Activated CD4-positive, alpha-beta memory T cell treated with anti-CD3 and anti-CD28 coated beads, Interleukin-2, amount 10 ng/mL, durations not matched to agents 7 days and 5 days (primary cell): ENCODE measurements at regions not wholly inside any gene's neighbourhood (a gene's known extent, or its start where the extent isn't known, plus 50 kb on each side); places are given as distances from the start of the nearest gene placed in this dataset.

Experiments used
- CTCF ChIA-PET: fragments of 350-600 bp; sonication (Branson Sonifier 250); formaldehyde crosslinking; loops from one replicate; lab custom pipeline; 2021; ENCODE audit warnings: antibody characterized with exemption, inconsistent platforms; lab: Charles Lee
- POLR2A ChIA-PET: fragments of 350-600 bp; sonication (Branson Sonifier 250); formaldehyde crosslinking; loops from one replicate; lab custom pipeline; 2021; ENCODE audit warnings: antibody characterized with exemption; lab: Charles Lee
- DNase-seq: peaks from one replicate; pipeline ENCODE4 v3.0.0-alpha.2; 2020
- H3K27ac Mint-ChIP-seq: one replicate; pipeline ENCODE4 v1.8.0; 2021; ENCODE audit warnings: mild to moderate bottlenecking, mixed read lengths
- H3K27me3 Mint-ChIP-seq: one replicate; pipeline ENCODE4 v1.8.0; 2021; ENCODE audit warnings: mixed read lengths
- H3K36me3 Mint-ChIP-seq: one replicate; pipeline ENCODE4 v1.8.0; 2021; ENCODE audit warnings: low read depth, mixed read lengths
- H3K4me1 Mint-ChIP-seq: one replicate; pipeline ENCODE4 v1.8.0; 2021; ENCODE audit warnings: mixed read lengths
- H3K4me3 Mint-ChIP-seq: one replicate; pipeline ENCODE4 v1.8.0; 2021; ENCODE audit warnings: mild to moderate bottlenecking, mixed read lengths
- H3K9me3 Mint-ChIP-seq: one replicate; pipeline ENCODE4 v1.8.0; 2021; ENCODE audit warnings: mixed read lengths

DNA sequence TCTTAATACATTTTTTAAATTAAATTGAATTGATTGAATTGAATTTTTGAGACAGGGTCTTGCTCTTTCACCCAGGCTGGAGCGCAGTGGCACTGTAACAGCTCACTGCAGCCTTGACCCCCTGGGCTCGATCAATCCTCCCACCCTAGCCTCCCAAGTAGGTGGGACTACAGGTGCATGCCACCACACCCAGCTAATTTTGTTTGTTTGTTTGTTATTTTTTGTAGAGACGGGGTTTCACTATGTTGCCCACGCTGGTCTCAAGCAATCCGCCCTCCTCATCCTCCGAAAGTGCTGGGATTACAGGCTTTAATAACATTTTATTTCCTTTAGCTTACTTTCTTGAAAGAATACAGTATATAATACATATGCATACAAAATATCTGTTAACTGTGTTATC is 226.9 kb downstream of the BUD13 start:
- H3K36me3 Mint-ChIP-seq, result no peaks in the 10 kb centered on the region
- H3K27ac Mint-ChIP-seq, result no peak overlapping the region
- CTCF ChIA-PET, result no interaction called here
- H3K9me3 Mint-ChIP-seq, result no peaks in the 10 kb centered on the region
- no peaks in the 10 kb centered on the region for H3K4me1 Mint-ChIP-seq
- no peak overlapping the region for H3K4me3 Mint-ChIP-seq
- DNase-seq, result no peak
- POLR2A ChIA-PET, result no interaction called here
- H3K27me3 Mint-ChIP-seq, result no peaks in the 10 kb centered on the region

DNA sequence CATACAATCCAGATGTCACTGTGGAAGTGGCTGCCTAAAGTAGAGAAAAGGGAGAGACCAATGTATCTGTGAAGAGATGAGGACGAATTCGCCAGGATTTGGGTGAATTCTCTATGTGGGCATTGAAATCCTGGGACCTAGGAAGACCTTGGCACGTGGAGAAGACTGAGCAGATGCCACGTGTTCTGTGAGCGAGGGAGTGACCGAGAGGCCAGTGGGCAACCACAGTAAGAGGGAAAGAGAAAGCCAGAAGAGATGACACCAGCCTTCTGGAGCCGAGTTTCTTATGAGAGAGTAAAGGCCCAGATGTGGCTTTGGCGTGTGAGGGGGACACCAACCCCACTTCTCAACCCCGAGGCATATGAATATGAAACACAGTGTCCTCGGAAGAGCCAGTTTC is 228.1 kb downstream of the BUD13 start:
- Mint-ChIP-seq H3K27me3 (peaks cover 2% of the 10 kb centered on the region), H3K36me3 (no peaks in the 10 kb centered on the region)
- CTCF ChIA-PET, result no interaction called here

DNA sequence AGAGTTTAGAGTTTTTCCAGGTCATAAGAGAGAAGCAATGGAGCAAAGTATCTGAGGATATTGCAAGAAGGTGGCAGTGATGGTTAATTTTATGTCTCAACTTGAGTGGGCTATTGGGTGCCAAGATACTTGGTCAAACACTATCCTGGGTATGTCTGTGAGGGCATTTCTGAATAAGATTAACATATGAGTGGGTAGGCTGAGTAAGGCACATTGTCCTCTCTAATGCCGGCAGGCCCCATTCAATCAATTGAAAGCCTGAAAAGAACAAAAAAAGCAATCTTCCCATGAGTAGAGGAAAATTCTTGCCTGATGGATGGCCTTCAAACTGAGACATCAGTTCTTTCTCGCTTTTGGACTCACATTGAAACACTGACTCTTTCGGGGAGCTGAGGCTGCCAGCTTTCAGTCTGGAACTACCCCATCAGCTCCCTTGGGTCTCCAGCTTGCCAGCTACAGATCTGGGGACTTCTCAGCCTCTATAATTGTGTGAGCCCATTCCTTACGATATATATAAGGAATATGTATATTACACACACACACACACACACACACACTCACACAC is 228.8 kb downstream of the BUD13 start:
- H3K4me3 Mint-ChIP-seq, result no peak overlapping the region
- no peak overlapping the region for H3K27ac Mint-ChIP-seq
- H3K9me3 Mint-ChIP-seq, result no peaks in the 10 kb centered on the region
- no peak for DNase-seq
- peaks cover 3% of the 10 kb centered on the region for H3K27me3 Mint-ChIP-seq
- ChIA-PET POLR2A (no interaction called here), CTCF (no interaction called here)
- H3K36me3 Mint-ChIP-seq, result no peaks in the 10 kb centered on the region
- H3K4me1 Mint-ChIP-seq, result no peaks in the 10 kb centered on the region

More for the DNA sequence above, 228.1 kb downstream of the BUD13 start:
- H3K4me1 Mint-ChIP-seq, result no peaks in the 10 kb centered on the region
- POLR2A ChIA-PET, result no interaction called here
- DNase-seq, result no peak
- no peak overlapping the region for H3K4me3 Mint-ChIP-seq
- no peak overlapping the region for H3K27ac Mint-ChIP-seq
- no peaks in the 10 kb centered on the region for H3K9me3 Mint-ChIP-seq

DNA sequence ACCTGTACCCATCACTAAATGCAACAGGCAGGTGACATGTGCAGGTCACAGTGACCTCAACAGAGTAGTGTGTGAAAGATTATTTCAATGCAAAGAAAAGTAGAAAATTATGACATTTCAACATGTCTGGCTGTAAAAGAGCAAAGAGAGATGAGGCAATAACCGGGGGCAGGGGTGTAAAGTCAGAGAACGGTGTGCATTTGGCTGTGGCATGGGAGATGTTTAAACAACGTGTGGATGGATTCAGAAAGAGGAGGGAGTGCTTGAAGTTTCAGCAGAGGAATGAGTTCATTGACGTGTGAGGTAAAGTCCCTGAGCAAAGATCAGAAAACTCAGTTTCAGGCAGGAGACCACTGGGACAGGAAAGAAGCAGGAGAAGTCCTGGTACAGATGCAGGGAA is 229.7 kb downstream of the BUD13 start:
- Mint-ChIP-seq H3K9me3 (no peaks in the 10 kb centered on the region), H3K27me3 (peaks cover 7% of the 10 kb centered on the region), H3K27ac (no peak overlapping the region), H3K4me3 (no peak overlapping the region), H3K36me3 (no peaks in the 10 kb centered on the region), H3K4me1 (no peaks in the 10 kb centered on the region)
- ChIA-PET POLR2A (no interaction called here), CTCF (no interaction called here)
- no peak for DNase-seq

DNA sequence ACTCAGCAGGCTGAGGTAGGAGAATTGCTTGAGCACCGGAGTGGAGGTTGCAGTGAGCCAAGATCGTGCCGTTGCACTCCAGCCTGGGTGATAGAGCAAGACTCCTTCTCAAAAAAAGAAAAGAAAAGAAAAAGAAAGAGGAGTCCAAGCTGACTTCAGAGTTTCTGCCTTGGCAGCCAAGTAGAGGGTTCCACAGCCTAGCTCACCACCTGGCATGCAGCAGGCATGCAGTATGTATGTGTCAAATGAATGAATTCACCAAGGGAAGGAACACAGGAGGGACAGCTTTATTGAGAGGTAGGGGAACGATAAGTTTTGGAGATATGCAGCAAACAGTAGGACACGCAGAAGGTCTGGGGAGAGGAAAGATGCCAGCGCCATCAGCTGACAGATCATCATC is 230.4 kb downstream of the BUD13 start:
- ChIA-PET POLR2A (no interaction called here), CTCF (no interaction called here)
- Mint-ChIP-seq H3K36me3 (no peaks in the 10 kb centered on the region), H3K9me3 (no peaks in the 10 kb centered on the region), H3K27me3 (peaks cover 7% of the 10 kb centered on the region), H3K4me1 (no peaks in the 10 kb centered on the region), H3K27ac (no peak overlapping the region), H3K4me3 (no peak overlapping the region)
- DNase-seq, result no peak

DNA sequence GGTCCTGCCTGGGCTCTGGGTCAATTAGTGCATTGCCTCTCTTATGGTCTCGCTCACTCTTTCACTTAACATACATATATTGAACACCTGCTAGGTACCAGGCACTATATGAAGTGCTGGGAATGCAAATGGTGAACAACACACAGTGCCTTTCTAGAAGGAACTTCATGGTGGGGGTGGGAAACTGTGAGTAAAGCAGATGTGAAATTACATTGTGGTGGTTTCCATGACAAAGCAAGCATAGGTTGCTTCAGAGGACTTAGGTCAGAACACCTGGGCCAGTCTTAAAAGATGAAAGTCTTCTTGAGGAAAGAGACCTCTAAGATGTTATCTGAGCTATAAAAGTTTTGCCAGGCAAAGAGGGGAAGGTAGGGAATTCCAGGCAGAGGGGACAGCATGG is 231.3 kb downstream of the BUD13 start:
- Mint-ChIP-seq H3K4me1 (no peaks in the 10 kb centered on the region), H3K27me3 (peaks cover 7% of the 10 kb centered on the region), H3K27ac (no peak overlapping the region), H3K4me3 (no peak overlapping the region), H3K36me3 (no peaks in the 10 kb centered on the region), H3K9me3 (no peaks in the 10 kb centered on the region)
- DNase-seq, result no peak
- ChIA-PET CTCF (no interaction called here), POLR2A (no interaction called here)

DNA sequence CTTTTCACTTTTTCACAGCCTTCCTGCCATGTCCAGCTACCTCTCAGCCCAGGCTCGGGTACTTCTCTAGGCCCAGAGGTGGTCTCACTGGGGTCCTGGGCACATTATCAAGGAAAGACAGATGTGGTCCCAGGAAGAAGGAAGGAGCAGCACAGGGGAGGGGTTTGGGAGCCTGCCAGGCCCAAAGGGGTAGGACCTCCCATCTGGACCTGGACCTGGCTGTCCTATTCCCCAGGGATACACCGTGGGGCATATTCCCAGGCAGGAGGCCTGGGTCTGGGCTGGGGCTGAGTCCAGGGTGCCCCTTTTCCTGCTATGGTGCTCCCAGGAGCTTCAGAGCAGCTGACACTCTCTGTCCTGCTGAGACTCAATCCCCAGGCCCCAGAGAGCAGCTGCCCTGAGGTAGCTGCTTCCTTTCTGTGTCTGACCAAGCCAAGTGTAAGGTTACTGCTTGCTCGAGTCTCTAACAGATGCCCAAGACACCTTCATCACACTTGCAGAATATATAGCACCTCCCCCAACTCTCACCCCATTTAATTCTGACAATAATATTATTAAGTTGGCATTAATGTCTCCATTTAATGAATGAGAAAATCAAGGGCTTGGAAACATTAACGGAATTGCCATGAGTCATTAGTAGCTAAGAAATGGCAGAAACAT is 232.0 kb downstream of the BUD13 start:
- H3K27ac Mint-ChIP-seq, result no peak overlapping the region
- H3K27me3 Mint-ChIP-seq, result peaks cover 7% of the 10 kb centered on the region
- H3K4me3 Mint-ChIP-seq, result no peak overlapping the region
- ChIA-PET CTCF (no interaction called here), POLR2A (no interaction called here)
- H3K9me3 Mint-ChIP-seq, result no peaks in the 10 kb centered on the region
- no peaks in the 10 kb centered on the region for H3K4me1 Mint-ChIP-seq
- DNase-seq, result no peak
- no peaks in the 10 kb centered on the region for H3K36me3 Mint-ChIP-seq

DNA sequence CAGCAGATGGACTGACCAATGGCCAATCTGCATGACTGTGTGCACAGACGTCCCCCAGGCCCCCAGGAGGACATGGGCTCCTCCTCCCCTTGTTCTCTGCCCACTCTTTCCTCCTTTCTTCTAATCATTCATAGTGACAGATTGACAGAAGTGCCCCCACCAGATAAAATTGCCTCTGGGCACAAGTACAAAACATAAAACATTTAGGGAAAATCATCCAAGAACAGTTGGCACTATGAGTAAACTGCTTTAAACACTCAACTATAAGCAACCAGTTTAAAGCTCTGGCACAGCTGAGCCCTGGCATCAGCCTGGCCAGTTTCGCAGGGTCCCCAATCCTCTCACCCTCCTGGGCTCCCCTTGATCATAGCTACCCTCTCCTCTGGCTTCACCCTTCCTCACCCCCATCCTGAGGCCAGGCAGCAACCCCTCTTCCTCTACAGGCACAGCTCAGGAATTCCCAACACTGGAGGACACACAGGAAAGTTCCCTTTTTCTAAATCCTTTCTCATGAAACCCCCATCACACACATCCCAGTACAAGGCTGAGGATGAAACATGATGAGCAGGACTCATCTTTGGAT is 232.9 kb downstream of the BUD13 start:
- no peaks in the 10 kb centered on the region for H3K9me3 Mint-ChIP-seq
- H3K27ac Mint-ChIP-seq, result no peak overlapping the region
- no peaks in the 10 kb centered on the region for H3K36me3 Mint-ChIP-seq
- peaks cover 7% of the 10 kb centered on the region for H3K27me3 Mint-ChIP-seq
- no peak overlapping the region for H3K4me3 Mint-ChIP-seq
- POLR2A ChIA-PET, result no interaction called here
- DNase-seq, result no peak
- H3K4me1 Mint-ChIP-seq, result no peaks in the 10 kb centered on the region
- CTCF ChIA-PET, result no interaction called here

DNA sequence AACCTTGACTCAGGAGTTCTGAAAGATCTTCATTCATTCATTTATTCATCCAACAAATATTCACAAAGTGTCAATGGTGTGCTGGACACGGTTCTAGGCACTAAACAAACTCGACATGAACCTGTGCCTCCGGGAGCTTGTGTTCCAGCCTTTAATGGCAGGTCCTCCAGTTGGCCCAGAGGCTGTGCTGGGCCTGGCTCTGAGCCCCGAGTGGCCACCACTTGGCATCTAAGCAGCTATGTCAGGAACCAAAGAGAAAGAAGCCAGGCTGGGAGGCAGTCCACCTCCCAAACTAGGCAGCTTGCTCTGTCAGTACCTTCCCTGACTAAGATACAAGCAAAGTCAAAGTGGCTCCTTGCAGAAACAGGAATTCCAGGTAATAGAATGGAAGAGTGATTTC is 233.6 kb downstream of the BUD13 start:
- peaks cover 10% of the 10 kb centered on the region for H3K27me3 Mint-ChIP-seq
- POLR2A ChIA-PET, result no interaction called here
- H3K4me3 Mint-ChIP-seq, result no peak overlapping the region
- H3K9me3 Mint-ChIP-seq, result no peaks in the 10 kb centered on the region
- CTCF ChIA-PET, result no interaction called here
- DNase-seq, result no peak
- H3K4me1 Mint-ChIP-seq, result no peaks in the 10 kb centered on the region
- H3K36me3 Mint-ChIP-seq, result no peaks in the 10 kb centered on the region
- H3K27ac Mint-ChIP-seq, result no peak overlapping the region

DNA sequence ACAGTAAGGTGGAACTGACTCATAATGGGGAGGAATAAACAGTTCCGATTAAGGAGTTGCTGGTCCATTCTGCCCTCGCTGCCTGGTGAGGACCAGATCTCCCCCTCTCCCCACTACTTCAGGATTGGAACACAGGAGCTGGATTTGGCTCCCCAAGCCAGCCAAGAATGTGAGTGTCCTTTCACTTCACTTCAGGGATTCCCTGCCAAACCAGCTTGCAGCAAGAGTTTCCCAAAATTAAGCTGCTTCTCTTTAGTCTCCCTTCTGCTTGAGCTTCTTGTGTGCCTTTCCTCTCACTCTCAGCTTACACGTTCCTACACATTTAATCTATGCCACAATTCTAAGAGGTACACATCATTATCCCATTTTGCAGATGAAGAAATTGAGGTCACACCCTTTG is 234.1 kb downstream of the BUD13 start:
- no peak for DNase-seq
- H3K9me3 Mint-ChIP-seq, result no peaks in the 10 kb centered on the region
- ChIA-PET POLR2A (no interaction called here), CTCF (no interaction called here)
- H3K27me3 Mint-ChIP-seq, result peaks cover 14% of the 10 kb centered on the region
- no peaks in the 10 kb centered on the region for H3K4me1 Mint-ChIP-seq
- H3K4me3 Mint-ChIP-seq, result no peak overlapping the region
- no peaks in the 10 kb centered on the region for H3K36me3 Mint-ChIP-seq
- no peak overlapping the region for H3K27ac Mint-ChIP-seq

DNA sequence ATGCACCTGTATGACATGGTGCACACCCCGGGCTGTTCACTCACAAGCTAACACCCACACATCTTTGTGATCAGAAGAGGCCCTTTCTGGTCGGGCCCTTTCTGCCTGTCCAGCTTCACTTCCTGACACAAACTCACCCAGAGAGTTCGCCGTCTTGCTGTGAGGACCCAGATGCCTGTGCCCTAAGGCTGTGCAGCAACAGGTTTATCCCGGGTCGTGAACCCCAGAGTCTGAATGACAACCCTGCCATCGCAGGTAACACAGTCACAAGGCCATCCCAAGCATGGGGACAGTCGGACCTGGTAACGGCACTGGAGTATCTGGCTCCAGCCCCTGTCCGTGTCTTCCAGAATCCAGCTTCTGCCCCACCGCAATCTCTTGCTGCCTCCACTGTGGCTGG is 235.1 kb downstream of the BUD13 start:
- Mint-ChIP-seq H3K4me3 (no peak overlapping the region), H3K9me3 (no peaks in the 10 kb centered on the region), H3K27ac (no peak overlapping the region), H3K4me1 (no peaks in the 10 kb centered on the region), H3K27me3 (peaks cover 15% of the 10 kb centered on the region), H3K36me3 (no peaks in the 10 kb centered on the region)
- CTCF ChIA-PET, result no interaction called here
- DNase-seq, result no peak
- POLR2A ChIA-PET, result no interaction called here

DNA sequence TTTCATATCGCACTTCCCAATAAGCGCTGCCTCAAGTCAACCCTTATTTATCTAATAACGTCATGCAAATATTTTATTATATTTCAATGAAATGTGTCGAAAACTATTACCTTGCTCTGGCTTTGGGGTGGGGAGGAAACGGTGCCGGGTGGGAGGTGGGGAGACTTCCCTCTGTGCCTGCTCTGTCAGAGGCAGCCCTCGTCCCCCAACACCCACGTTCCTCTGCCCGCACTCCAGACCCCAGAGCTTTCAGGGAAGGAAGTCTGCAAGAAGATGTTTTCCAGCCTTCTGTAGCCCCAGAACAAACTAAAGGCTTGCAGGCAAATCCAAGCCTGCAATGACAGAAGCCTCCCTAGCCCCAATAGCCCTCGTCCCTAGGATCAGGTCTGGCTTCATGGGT is 235.7 kb downstream of the BUD13 start:
- no peak overlapping the region for H3K4me3 Mint-ChIP-seq
- no peak for DNase-seq
- no peaks in the 10 kb centered on the region for H3K36me3 Mint-ChIP-seq
- H3K9me3 Mint-ChIP-seq, result no peaks in the 10 kb centered on the region
- peaks cover 16% of the 10 kb centered on the region for H3K27me3 Mint-ChIP-seq
- CTCF ChIA-PET, result no interaction called here
- POLR2A ChIA-PET, result no interaction called here
- no peak overlapping the region for H3K27ac Mint-ChIP-seq
- H3K4me1 Mint-ChIP-seq, result no peaks in the 10 kb centered on the region

DNA sequence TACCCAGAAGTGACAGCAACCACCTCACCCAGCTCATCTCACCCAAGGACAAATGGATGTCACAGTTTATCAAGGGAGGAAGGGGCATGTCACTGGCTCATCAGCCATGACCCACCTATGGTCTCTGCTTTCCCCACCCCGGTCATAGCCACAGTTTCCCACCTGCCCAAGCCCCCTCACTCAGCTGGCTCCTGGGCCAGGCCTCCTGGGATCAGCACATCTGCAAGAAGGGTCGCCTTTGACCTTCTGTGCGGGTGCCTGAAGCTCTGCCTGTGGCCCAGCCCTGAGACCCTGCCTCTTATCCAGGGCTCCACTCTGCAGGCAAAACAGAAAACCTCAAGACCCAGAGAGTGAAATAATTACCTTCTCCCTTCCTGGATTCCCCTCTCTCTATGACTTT is 236.4 kb downstream of the BUD13 start:
- H3K27ac Mint-ChIP-seq, result no peak overlapping the region
- CTCF ChIA-PET, result no interaction called here
- peaks cover 16% of the 10 kb centered on the region for H3K27me3 Mint-ChIP-seq
- POLR2A ChIA-PET, result no interaction called here
- no peaks in the 10 kb centered on the region for H3K36me3 Mint-ChIP-seq
- H3K4me1 Mint-ChIP-seq, result no peaks in the 10 kb centered on the region
- H3K4me3 Mint-ChIP-seq, result no peak overlapping the region
- no peaks in the 10 kb centered on the region for H3K9me3 Mint-ChIP-seq
- no peak for DNase-seq

DNA sequence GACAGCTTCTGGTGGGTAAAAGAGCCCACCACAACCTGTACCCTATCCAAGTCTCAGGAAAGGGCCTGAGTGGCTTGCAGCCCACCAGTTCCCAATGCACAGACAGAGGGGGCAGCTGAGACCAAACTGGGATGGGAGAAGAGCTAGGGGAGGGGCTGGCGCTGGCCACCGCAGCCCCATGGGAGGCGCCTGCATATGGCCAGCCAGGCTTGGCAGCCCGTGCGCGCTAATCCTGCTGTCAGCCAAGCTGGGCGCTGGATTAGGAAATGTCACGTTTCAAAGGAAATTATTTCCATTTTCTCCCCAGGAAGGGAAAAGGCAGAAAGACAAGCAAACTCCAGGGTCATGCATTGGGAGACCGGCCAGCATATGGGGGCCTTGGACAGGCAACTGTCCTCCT is 236.8 kb downstream of the BUD13 start:
- Mint-ChIP-seq H3K4me3 (no peak overlapping the region), H3K36me3 (no peaks in the 10 kb centered on the region), H3K9me3 (peaks cover 2% of the 10 kb centered on the region), H3K27ac (no peak overlapping the region), H3K4me1 (no peaks in the 10 kb centered on the region), H3K27me3 (peaks cover 18% of the 10 kb centered on the region)
- no peak for DNase-seq
- CTCF ChIA-PET, result no interaction called here
- POLR2A ChIA-PET, result no interaction called here
